CD8-positive, alpha-beta memory T cell (primary cell): ENCODE measurements at regions not wholly inside any gene's neighbourhood (a gene's known extent, or its start where the extent isn't known, plus 50 kb on each side); places are given as distances from the start of the nearest gene placed in this dataset.
"Not testable (repeated sequence)": the region's sequence is repeated elsewhere in the genome, so short reads cannot be mapped to it uniquely, and the experiment has no call there.

Experiments
- CTCF ChIA-PET: fragments of 350-600 bp; sonication (Branson Sonifier 250); formaldehyde crosslinking; loops from one replicate; lab custom pipeline; 2021; ENCODE audit warnings: antibody characterized with exemption; lab: Charles Lee
- POLR2A ChIA-PET: fragments of 350-600 bp; sonication (Branson Sonifier 250); formaldehyde crosslinking; loops from one replicate; lab custom pipeline; 2021; ENCODE audit warnings: antibody characterized with exemption; lab: Charles Lee
- DNase-seq, 5 donors: peaks; one replicate each; pipeline versions ENCODE4 v3.0.0 to v3.0.0-alpha.2; 2020 to 2022; ENCODE audit warnings: mixed read lengths in 1 of 5
- H3K27ac ChIP-seq: one replicate; pipeline ENCODE4 v1.7.0; 2013; ENCODE audit warnings: low read depth, mild to moderate bottlenecking, low read length, moderate library complexity
- H3K27me3 ChIP-seq: 2 replicates; pipeline ENCODE4 v1.7.0; 2013; ENCODE audit warnings: low read length, mild to moderate bottlenecking; ENCODE audit not compliant: insufficient read depth, poor library complexity, severe bottlenecking
- H3K36me3 ChIP-seq: 2 replicates; pipeline ENCODE4 v1.7.0; 2013; ENCODE audit warnings: mild to moderate bottlenecking, low read length, moderate library complexity; ENCODE audit not compliant: insufficient read depth
- H3K4me1 ChIP-seq: 2 replicates; pipeline ENCODE4 v1.7.0; 2013; ENCODE audit warnings: mild to moderate bottlenecking, low read length, moderate library complexity; ENCODE audit not compliant: insufficient read depth
- H3K4me3 ChIP-seq: 2 replicates; pipeline ENCODE4 v1.7.0; 2013; ENCODE audit warnings: mild to moderate bottlenecking, low read length
- H3K9me3 ChIP-seq: 2 replicates; pipeline ENCODE4 v1.7.0; 2013; ENCODE audit warnings: mild to moderate bottlenecking, low read length
- H3K27ac Mint-ChIP-seq, 8 donors: one replicate each; pipeline ENCODE4 v1.8.0; 2020 to 2021; ENCODE audit warnings: mixed read lengths in 8 of 8, mild to moderate bottlenecking in 6 of 8, inconsistent platforms in 3 of 8, moderate library complexity in 3 of 8
- H3K27me3 Mint-ChIP-seq, 2 donors: one replicate each; pipeline ENCODE4 v1.8.0; 2020 to 2021; ENCODE audit warnings: mixed read lengths in 2 of 2, mild to moderate bottlenecking in 1 of 2, moderate library complexity in 1 of 2
- H3K36me3 Mint-ChIP-seq, 3 donors: one replicate each; pipeline ENCODE4 v1.8.0; 2020 to 2021; ENCODE audit warnings: mixed read lengths in 3 of 3, inconsistent platforms in 1 of 3, mild to moderate bottlenecking in 1 of 3
- H3K4me1 Mint-ChIP-seq, 3 donors: one replicate each; pipeline ENCODE4 v1.8.0; 2020 to 2021; ENCODE audit warnings: mixed read lengths in 3 of 3, inconsistent platforms in 1 of 3, mild to moderate bottlenecking in 1 of 3
- H3K4me3 Mint-ChIP-seq, 7 donors: one replicate each; pipeline ENCODE4 v1.8.0; 2020 to 2021; ENCODE audit warnings: mixed read lengths in 7 of 7, mild to moderate bottlenecking in 6 of 7, moderate library complexity in 4 of 7, inconsistent platforms in 2 of 7
- H3K9me3 Mint-ChIP-seq, 5 donors: one replicate each; pipeline ENCODE4 v1.8.0; 2020 to 2022; ENCODE audit warnings: mixed read lengths in 5 of 5, mild to moderate bottlenecking in 3 of 5, moderate library complexity in 2 of 5, inconsistent platforms in 1 of 5

DNA sequence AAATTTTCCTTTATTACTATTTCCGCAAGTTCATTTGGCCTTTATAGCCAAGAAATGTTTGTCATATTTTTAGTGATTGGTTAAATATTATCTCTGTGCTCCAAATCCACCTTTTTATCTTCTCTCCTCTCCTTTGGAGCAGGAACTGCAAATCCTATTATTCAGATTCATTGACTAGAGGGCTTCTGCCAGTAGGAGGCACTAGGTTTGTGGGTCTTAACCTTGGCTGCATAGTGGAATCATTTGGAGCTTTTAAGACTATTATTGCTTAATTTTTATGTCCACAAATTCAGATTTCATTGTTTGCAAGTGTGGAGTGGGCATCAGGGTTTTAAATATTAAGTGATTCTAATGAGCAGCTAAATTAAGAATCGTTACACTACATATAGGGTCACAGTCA lies 75.3 kb upstream of the SYT10 start:
- Histone ChIP-seq H3K36me3 (no peaks in the 10 kb centered on the region), H3K4me1 (no peaks in the 10 kb centered on the region), H3K27ac (no peak overlapping the region), H3K27me3 (no peaks in the 10 kb centered on the region), H3K4me3 (no peak overlapping the region), H3K9me3 (no peaks in the 10 kb centered on the region)
- H3K9me3 Mint-ChIP-seq, result peaks cover 0 to 13% (median 2%) of the 10 kb centered on the region in 5 donors
- POLR2A ChIA-PET, result no interaction called here
- no peak for DNase-seq
- H3K36me3 Mint-ChIP-seq, result no peaks in the 10 kb centered on the region
- no peak overlapping the region for H3K4me3 Mint-ChIP-seq
- H3K27me3 Mint-ChIP-seq, result no peaks in the 10 kb centered on the region
- CTCF ChIA-PET, result no interaction called here
- no peaks in the 10 kb centered on the region for H3K4me1 Mint-ChIP-seq
- H3K27ac Mint-ChIP-seq, result no peak overlapping the region

- CTCF ChIA-PET, result no interaction called here
- Histone ChIP-seq H3K36me3 (no peaks in the 10 kb centered on the region), H3K4me1 (no peaks in the 10 kb centered on the region), H3K9me3 (no peaks in the 10 kb centered on the region), H3K27ac (no peak overlapping the region), H3K27me3 (no peaks in the 10 kb centered on the region), H3K4me3 (no peak overlapping the region)
- DNase-seq, result no peak
- Mint-ChIP-seq H3K27me3 (no peaks in the 10 kb centered on the region), H3K36me3 (no peaks in the 10 kb centered on the region), H3K4me3 (no peak overlapping the region), H3K9me3 (peaks cover 0 to 14% (median 3%) of the 10 kb centered on the region in 5 donors), H3K27ac (no peak overlapping the region), H3K4me1 (no peaks in the 10 kb centered on the region)
- POLR2A ChIA-PET, result no interaction called here
Measured at GRCh38 chr12:33519566-33519965, 79.9 kb upstream of the SYT10 start.

GRCh38 chr12:33520505-33521302 lies 81.1 kb upstream of the SYT10 start:
- H3K4me3 ChIP-seq, H3K4me1 Mint-ChIP-seq, H3K9me3 Mint-ChIP-seq, H3K4me3 Mint-ChIP-seq, DNase-seq, H3K27ac Mint-ChIP-seq, H3K27me3 ChIP-seq, H3K27me3 Mint-ChIP-seq, H3K36me3 ChIP-seq, H3K36me3 Mint-ChIP-seq, CTCF ChIA-PET, POLR2A ChIA-PET, H3K9me3 ChIP-seq, H3K4me1 ChIP-seq, H3K27ac ChIP-seq: not testable (repeated sequence)

GRCh38 chr12:33529031-33529430 lies 89.4 kb upstream of the SYT10 start:
- Histone ChIP-seq H3K27ac (no peak overlapping the region), H3K9me3 (no peaks in the 10 kb centered on the region), H3K36me3 (no peaks in the 10 kb centered on the region), H3K27me3 (no peaks in the 10 kb centered on the region), H3K4me3 (no peak overlapping the region), H3K4me1 (no peaks in the 10 kb centered on the region)
- Mint-ChIP-seq H3K36me3 (no peaks in the 10 kb centered on the region), H3K9me3 (peaks cover 0 to 9% (median 4%) of the 10 kb centered on the region in 5 donors), H3K4me1 (no peaks in the 10 kb centered on the region), H3K27ac (no peak overlapping the region), H3K4me3 (no peak overlapping the region), H3K27me3 (no peaks in the 10 kb centered on the region)
- ChIA-PET CTCF (no interaction called here), POLR2A (no interaction called here)
- no peak for DNase-seq

DNA sequence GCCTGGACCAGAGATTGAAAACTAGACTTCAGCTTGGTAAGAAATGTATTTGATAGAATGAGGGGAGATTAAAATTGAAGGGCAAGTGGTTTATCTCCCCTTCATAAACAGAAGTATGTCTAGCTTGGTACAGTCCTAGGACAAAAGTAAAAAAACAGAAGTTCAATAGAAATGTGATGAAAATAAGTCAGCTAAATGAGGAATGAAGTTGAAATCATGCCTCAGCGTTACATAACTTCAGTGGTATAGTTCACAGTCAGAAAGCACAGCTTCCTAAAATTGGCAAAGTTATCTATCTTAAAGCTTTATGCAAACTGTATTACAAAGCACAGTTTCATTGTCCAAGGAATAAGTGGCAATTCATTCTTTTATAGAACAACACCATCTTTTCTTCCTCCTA lies 90.2 kb upstream of the SYT10 start:
- H3K4me1 ChIP-seq, result no peaks in the 10 kb centered on the region
- H3K9me3 ChIP-seq, result no peaks in the 10 kb centered on the region
- H3K27ac Mint-ChIP-seq, result no peak overlapping the region
- ChIA-PET POLR2A (no interaction called here), CTCF (no interaction called here)
- H3K27me3 ChIP-seq, result no peaks in the 10 kb centered on the region
- peaks cover 0 to 6% (median 4%) of the 10 kb centered on the region in 5 donors for H3K9me3 Mint-ChIP-seq
- H3K36me3 ChIP-seq, result no peaks in the 10 kb centered on the region
- H3K27me3 Mint-ChIP-seq, result no peaks in the 10 kb centered on the region
- H3K36me3 Mint-ChIP-seq, result no peaks in the 10 kb centered on the region
- no peaks in the 10 kb centered on the region for H3K4me1 Mint-ChIP-seq
- H3K27ac ChIP-seq, result no peak overlapping the region
- DNase-seq, result no peak
- no peak overlapping the region for H3K4me3 ChIP-seq
- H3K4me3 Mint-ChIP-seq, result no peak overlapping the region

- Histone ChIP-seq H3K36me3 (no peaks in the 10 kb centered on the region), H3K9me3 (no peaks in the 10 kb centered on the region), H3K4me3 (no peak overlapping the region), H3K27ac (no peak overlapping the region), H3K4me1 (no peaks in the 10 kb centered on the region), H3K27me3 (no peaks in the 10 kb centered on the region)
- no peak for DNase-seq
- ChIA-PET CTCF (no interaction called here), POLR2A (no interaction called here)
- Mint-ChIP-seq H3K4me3 (no peak overlapping the region), H3K36me3 (no peaks in the 10 kb centered on the region), H3K27ac (no peak overlapping the region), H3K9me3 (peaks cover 0 to 6% (median 0%) of the 10 kb centered on the region in 5 donors), H3K4me1 (no peaks in the 10 kb centered on the region), H3K27me3 (no peaks in the 10 kb centered on the region)
Measured at GRCh38 chr12:33531261-33531660, 91.6 kb upstream of the SYT10 start.

GRCh38 chr12:33533527-33533926 lies 93.9 kb upstream of the SYT10 start:
- Mint-ChIP-seq H3K4me1 (no peaks in the 10 kb centered on the region), H3K4me3 (no peak overlapping the region), H3K9me3 (peaks cover 0 to 11% (median 0%) of the 10 kb centered on the region in 5 donors), H3K36me3 (no peaks in the 10 kb centered on the region), H3K27ac (no peak overlapping the region), H3K27me3 (no peaks in the 10 kb centered on the region)
- DNase-seq, result no peak
- Histone ChIP-seq H3K4me1 (no peaks in the 10 kb centered on the region), H3K27me3 (no peaks in the 10 kb centered on the region), H3K36me3 (no peaks in the 10 kb centered on the region), H3K9me3 (no peaks in the 10 kb centered on the region), H3K27ac (no peak overlapping the region), H3K4me3 (no peak overlapping the region)
- ChIA-PET CTCF (no interaction called here), POLR2A (no interaction called here)

DNA sequence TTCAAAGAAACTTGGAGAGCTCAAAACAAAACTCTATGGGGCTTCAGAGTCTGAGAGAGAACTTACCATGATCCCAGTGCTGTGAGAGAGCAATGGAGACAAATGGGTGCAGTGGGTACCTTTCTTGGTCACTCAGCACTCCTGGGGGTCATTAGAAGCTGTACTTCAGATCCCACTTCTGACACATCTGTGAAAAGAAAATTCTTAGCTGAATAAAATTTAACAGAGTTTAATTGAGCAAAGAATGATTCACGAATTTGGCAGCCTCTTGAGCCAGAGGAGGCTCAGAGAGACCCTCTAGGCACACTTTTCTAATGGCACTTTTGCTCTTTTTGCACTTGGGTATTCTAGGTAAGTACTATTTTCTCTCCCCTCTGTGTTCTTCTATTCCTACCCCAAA lies 96.8 kb upstream of the SYT10 start:
- no peak overlapping the region for H3K27ac Mint-ChIP-seq
- DNase-seq, result no peak
- POLR2A ChIA-PET, result no interaction called here

More for the DNA sequence above, 96.8 kb upstream of the SYT10 start:
- H3K9me3 ChIP-seq, result no peaks in the 10 kb centered on the region
- no peaks in the 10 kb centered on the region for H3K27me3 ChIP-seq
- H3K36me3 ChIP-seq, result no peaks in the 10 kb centered on the region
- H3K4me3 ChIP-seq, result no peak overlapping the region
- no peaks in the 10 kb centered on the region for H3K4me1 ChIP-seq
- Mint-ChIP-seq H3K9me3 (peaks cover 1 to 11% (median 6%) of the 10 kb centered on the region in 5 donors), H3K36me3 (no peaks in the 10 kb centered on the region), H3K27me3 (no peaks in the 10 kb centered on the region), H3K4me3 (no peak overlapping the region), H3K4me1 (no peaks in the 10 kb centered on the region)
- H3K27ac ChIP-seq, result no peak overlapping the region
- CTCF ChIA-PET, result no interaction called here
